Smooth muscle cell of the brain vasculature (primary cell): ENCODE measurements at regions not wholly inside any gene's neighbourhood (a gene's known extent, or its start where the extent isn't known, plus 50 kb on each side); places are given as distances from the start of the nearest gene placed in this dataset.
"Not testable (repeated sequence)": the region's sequence is repeated elsewhere in the genome, so short reads cannot be mapped to it uniquely, and the experiment has no call there.

Experiments used
- DNase-seq: peaks from one replicate; pipeline ENCODE4 v3.0.0-alpha.2; 2012; ENCODE audit warnings: low read depth, low spot score

DNA sequence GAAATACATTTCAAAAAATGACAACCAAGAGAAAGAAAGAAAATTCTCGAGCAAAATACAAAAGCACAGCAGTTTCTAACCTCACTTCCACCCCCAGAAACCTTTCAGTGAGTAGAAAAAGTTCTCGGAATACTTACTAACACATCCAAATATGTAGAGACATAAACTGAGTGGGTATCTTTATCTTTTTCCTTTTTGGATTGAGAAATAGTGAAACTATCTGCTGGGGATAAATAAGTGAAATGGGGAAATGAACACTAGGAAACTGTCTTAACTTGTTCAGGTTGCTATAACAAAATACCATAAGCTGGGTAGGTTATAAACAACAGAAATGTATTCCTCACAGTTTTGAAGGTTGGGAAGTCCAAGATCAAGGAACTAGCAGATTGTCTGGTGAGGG lies 72.0 kb downstream of the VCAM1 start:
- DNase-seq: no peak

GRCh38 chr1:100793659-100794058 lies 74.1 kb downstream of the VCAM1 start:
- no peak for DNase-seq

DNA sequence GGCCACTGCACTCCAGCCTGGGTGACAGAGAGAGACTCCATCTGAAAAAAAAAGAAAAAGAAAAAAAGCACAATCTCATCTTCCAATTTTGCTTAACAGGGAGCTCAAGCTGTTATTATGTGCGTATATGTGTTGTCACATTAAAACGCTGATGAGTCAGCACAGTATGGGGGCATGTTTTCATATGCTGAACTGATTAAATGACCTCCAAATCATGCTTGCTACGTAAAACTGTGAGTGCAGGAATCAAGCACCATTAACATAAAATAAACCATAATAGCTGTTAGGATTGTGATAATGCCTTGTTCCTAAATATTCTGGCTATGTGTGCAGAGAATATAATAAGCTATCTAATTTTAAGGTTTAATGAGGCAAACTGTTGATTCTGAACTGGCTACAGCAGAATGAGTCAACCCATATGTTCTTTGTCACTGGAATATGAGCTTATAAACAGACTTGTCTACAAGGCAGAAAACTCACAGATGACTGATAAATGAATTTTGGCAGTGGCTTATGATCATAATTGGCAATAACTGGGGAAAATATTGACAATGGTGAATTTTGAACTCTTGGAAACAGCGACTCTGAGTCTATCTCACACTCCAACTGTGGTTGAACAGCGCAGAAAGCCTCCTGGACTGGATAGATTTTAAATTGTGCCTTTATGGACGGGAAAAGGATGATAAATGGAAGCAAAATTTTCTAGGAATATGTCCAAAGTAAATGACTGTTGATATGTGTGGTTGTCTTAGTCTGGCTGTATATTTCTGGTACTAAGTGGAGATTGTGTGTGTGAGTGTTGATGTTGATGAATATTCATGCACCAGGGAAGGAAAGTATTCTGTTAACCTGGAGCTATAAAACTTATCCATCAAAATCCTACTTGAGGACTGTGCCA lies 75.5 kb downstream of the VCAM1 start:
- peak; percentile 62 for DNase-seq

DNA sequence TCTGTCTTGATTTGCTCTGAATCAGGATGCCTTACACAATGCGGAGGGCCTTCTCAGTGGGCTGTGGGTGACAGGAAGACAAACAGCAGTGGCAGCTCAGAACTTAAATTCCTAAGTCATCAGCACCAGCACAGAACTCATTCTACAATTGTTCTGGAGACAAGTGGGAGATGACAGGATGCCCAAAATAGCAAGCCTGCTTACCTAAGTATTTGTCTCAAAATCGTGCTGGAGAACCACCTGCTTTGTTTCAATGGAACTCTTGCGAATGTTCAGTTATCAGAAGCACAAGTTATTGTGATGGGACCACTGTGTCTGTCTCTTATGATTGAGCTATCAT lies 76.1 kb downstream of the VCAM1 start:
- DNase-seq: no peak

DNA sequence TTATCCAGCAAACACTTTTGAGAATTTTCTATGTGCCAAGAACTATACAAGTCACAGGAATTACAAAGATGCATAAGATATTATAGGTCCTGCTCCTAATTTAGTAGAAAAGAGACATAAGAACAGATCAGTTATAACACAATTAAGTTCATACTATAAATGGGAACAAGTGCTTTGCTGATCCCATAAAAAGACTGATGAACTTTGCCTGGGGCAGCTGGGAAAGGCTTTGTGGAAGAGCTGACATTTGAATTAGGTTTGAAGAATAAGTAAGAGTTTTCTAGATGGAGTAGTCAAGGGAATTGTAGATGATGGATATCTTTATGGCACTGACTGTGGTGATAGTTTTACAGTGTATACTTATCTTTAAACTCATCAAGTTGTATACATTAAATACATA lies 76.5 kb downstream of the VCAM1 start:
- no peak for DNase-seq

DNA sequence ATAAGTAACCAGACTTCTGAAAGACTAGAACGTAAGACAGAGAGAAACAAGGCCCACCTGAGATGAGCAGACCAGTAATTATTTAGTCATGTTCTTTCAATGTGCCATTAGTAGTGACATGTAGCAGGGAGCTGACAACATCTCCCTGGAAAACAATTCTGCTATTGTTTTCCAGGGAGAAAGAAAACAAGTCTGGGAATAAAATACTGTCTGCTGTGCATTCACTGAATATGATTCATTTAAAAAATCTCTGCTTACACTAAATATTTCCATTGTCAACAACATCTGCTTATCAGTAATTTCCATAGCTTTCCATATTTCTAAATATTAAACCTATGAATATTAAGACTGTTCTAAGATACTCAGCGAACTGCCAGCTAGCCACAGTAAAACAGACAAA lies 80.0 kb downstream of the VCAM1 start:
- DNase-seq: no peak

DNA sequence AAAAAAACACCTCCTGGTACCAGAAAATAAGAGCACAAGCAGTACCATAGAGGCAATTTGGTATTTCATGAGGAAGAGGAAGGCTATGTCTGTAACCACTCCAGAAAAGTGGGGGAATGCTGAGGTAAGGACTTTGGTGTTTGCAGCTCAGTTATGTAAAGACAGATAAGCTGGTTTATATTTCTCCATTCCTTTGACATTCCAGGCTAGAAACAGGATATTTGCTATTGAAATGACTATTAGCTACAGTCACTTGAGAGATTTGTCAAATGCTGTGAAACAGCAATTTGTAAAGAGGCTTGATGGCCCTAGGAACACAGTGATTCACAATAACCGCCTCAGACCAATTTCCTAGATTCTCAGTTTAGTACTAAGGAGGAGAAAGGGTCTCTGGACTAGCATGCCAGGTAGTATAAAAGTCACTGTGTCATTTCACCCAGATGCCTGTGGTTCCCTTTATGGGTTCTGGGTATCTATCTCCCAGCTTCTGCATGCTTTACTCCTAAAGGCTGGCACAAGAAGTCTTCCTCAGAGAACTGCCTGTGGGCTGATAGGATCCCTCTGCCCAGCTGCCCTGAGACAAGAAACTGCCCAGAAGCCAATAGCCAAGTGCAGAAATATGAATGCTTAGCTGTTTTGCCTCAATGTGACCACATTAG lies 80.5 kb downstream of the VCAM1 start:
- no peak for DNase-seq

GRCh38 chr1:100801256-100801655 lies 81.7 kb downstream of the VCAM1 start:
- not testable (repeated sequence) for DNase-seq

DNA sequence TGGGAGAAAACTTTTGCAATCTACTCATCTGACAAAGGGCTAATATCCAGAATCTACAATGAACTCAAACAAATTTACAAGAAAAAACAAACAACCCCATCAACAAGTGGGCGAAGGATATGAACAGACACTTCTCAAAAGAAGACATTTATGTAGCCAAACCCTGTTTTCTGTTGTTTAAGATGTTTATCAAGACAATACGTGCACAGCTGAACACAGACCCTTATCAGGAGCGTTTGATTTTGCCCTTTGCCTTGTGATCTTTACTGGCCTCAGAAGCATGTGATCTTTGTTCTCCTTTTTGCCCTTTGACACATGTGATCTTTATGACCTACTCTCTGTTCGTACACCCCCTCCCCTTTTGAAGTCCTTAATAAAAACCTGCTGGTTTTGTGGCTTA lies 83.7 kb downstream of the VCAM1 start:
- DNase-seq: not testable (repeated sequence)

DNA sequence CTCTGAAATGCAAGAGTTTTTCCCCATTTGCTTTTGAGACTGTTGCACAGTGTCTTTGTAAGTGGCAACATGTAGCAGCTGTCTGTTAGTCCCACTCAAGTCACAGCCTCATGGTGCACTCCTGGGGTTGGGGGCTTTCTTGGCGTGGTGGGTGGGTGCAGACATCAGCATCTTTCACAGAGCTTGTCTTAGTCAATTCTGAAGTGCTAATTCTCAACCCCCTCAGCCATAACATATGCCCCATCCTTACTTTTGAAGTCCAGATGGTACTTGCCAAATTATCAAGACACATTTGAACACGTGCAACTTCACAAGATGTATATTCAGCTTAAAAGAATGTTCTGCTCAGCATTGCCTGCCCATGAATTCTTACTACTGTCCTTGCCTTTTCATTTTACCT lies 87.1 kb downstream of the VCAM1 start:
- DNase-seq: no peak

GRCh38 chr1:100810360-100810759 lies 84.3 kb downstream of the EXTL2 start:
- DNase-seq: no peak

DNA sequence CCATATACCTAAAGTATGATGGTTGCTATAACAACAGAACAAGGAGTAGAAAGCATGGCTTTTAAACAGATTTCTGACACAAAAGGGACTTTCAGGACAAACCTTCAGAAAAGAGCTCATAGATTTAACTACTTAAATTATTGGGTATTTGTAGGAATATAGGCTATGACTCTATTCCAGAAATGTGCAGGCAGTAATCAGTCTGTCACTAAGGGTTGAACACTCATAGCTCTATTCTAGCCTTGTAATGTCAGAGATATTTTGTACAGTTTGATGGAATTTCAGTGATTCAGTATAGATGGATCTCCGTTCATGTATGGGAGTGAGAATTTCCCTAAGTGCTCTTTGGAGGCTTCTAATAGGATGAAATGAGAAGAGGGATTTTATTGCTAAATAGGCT lies 82.8 kb downstream of the EXTL2 start:
- no peak for DNase-seq

DNA sequence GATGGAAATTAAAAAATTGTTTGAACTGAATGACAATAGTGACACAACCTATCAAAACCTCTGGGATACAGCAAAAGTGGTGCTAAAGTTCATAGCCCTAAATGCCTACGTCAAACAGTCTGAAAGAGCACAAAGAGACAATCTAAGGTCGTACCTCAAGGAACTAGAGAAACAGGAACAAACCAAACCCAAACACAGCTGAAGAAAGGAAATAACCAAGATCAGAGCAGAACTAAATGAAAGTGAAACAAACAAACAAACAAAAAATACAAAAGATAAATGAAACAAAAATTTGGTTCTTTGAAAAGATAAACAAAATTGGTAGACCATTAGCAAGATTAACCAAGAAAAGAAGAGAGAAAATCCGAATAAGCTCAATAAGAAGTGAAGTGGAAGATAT lies 79.7 kb downstream of the EXTL2 start:
- DNase-seq: not testable (repeated sequence)

- DNase-seq: no peak
These were observed 78.6 kb downstream of the EXTL2 start for GRCh38 chr1:100816049-100816448.

- DNase-seq: not testable (repeated sequence)
These were observed 74.4 kb downstream of the EXTL2 start for GRCh38 chr1:100820195-100820594.

DNA sequence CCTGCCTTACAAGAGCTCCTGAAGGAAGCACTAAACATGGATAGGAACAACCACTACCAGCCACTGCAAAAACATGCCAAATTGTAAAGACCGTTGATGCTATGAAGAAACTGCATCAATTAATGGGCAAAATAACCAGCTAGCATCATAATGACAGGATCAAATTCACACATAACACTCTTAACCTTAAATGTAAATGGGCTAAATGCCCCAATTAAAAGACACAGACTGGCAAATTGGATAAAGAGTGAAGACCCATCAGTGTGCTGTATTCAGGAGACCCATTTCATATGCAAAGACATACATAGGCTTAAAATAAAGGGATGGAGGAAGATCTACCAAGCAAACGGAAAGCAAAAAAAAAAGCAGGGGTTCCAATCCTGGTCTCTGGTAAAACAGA lies 72.7 kb downstream of the EXTL2 start:
- not testable (repeated sequence) for DNase-seq
